GM23338 (cell line): ENCODE measurements at regions not wholly inside any gene's neighbourhood (a gene's known extent, or its start where the extent isn't known, plus 50 kb on each side); places are given as distances from the start of the nearest gene placed in this dataset.

Source experiments
- ATAC-seq: fragments of 200-7000 bp; cut with Tn5 transposase; 3 replicates; pipeline ENCODE4 v1.9.1; 2020
- DNase-seq: peaks from one replicate; pipeline ENCODE4 v3.0.0-alpha.2; 2015; ENCODE audit warnings: low spot score
- H2AFZ ChIP-seq: fragments of 200-600 bp; sonication (generic); 2 replicates; pipeline ENCODE4 v1.8.0; 2016; ENCODE audit warnings: antibody characterized with exemption, mild to moderate bottlenecking, moderate library complexity
- H3F3A ChIP-seq: fragments of 200-600 bp; sonication (generic); replicated peaks from 2 replicates; pipeline ENCODE4 v1.8.0; 2017; ENCODE audit warnings: antibody characterized with exemption, mixed run types, low read depth
- H3K27ac ChIP-seq: fragments of 200-600 bp; sonication (generic); 2 replicates; pipeline ENCODE4 v1.6.1; 2016; ENCODE audit warnings: low read depth
- H3K27me3 ChIP-seq: fragments of 200-600 bp; sonication (generic); 2 replicates; pipeline ENCODE4 v1.8.0; 2016; ENCODE audit warnings: mild to moderate bottlenecking, mixed run types, moderate library complexity; ENCODE audit not compliant: insufficient read depth
- H3K36me3 ChIP-seq: fragments of 200-600 bp; sonication (generic); 2 replicates; pipeline ENCODE4 v1.8.0; 2016; ENCODE audit warnings: mild to moderate bottlenecking; ENCODE audit not compliant: insufficient read depth
- H3K4me1 ChIP-seq: fragments of 200-600 bp; sonication (generic); 2 replicates; pipeline ENCODE4 v1.8.0; 2016; ENCODE audit warnings: mild to moderate bottlenecking, moderate library complexity; ENCODE audit not compliant: insufficient read depth
- H3K4me2 ChIP-seq: fragments of 200-600 bp; sonication (generic); 2 replicates; pipeline ENCODE4 v1.7.1; 2017; ENCODE audit warnings: mixed run types
- H3K4me3 ChIP-seq: fragments of 200-600 bp; sonication (generic); 2 replicates; pipeline ENCODE4 v1.6.1; 2016; ENCODE audit warnings: mixed run types
- H3K79me2 ChIP-seq: fragments of 200-600 bp; sonication (generic); replicated peaks from 2 replicates; pipeline ENCODE4 v1.8.0; 2017; ENCODE audit warnings: mild to moderate bottlenecking; ENCODE audit not compliant: insufficient read depth
- H3K9me2 ChIP-seq: fragments of 200-600 bp; sonication (generic); 2 replicates; pipeline ENCODE4 v1.8.0; 2017; ENCODE audit not compliant: insufficient read depth
- H4K20me1 ChIP-seq: fragments of 200-600 bp; sonication (generic); replicated peaks from 2 replicates; pipeline ENCODE4 v1.8.0; 2017; ENCODE audit warnings: mild to moderate bottlenecking; ENCODE audit not compliant: insufficient read depth
- H3K27ac Mint-ChIP-seq: 2 replicates; pipeline ENCODE4 v1.8.0; 2020; ENCODE audit warnings: inconsistent platforms, mild to moderate bottlenecking, moderate library complexity, mixed read lengths
- H3K27me3 Mint-ChIP-seq: 3 replicates; pipeline ENCODE4 v1.8.0; 2022; ENCODE audit warnings: low read depth, mild to moderate bottlenecking, moderate library complexity, mixed read lengths, inconsistent platforms; ENCODE audit not compliant: insufficient read depth, poor library complexity
- H3K36me3 Mint-ChIP-seq: 3 replicates; pipeline ENCODE4 v1.8.0; 2021; ENCODE audit warnings: low read depth, mild to moderate bottlenecking, inconsistent platforms, moderate library complexity, mixed read lengths
- H3K4me1 Mint-ChIP-seq: 3 replicates; pipeline ENCODE4 v1.8.0; 2020; ENCODE audit warnings: mild to moderate bottlenecking, inconsistent platforms, mixed read lengths
- H3K4me3 Mint-ChIP-seq: 3 replicates; pipeline ENCODE4 v1.8.0; 2021; ENCODE audit warnings: moderate library complexity, mild to moderate bottlenecking, inconsistent platforms, mixed read lengths
- H3K9me3 Mint-ChIP-seq: 3 replicates; pipeline ENCODE4 v1.8.0; 2020; ENCODE audit warnings: moderate library complexity, mild to moderate bottlenecking, inconsistent platforms, mixed read lengths
- CREB1 ChIP-seq: fragments of 250-450 bp; sonication (Bioruptor Pico); IDR thresholded peaks from 2 replicates; pipeline ENCODE4 v1.5.0; 2020; ENCODE audit warnings: low read depth, mild to moderate bottlenecking, moderate library complexity
- ETS1 ChIP-seq: IDR thresholded peaks from 2 replicates; pipeline ENCODE4 v1.6.1; 2016; ENCODE audit warnings: antibody characterized with exemption
- EZH2 ChIP-seq: fragments of 200-600 bp; sonication (generic); IDR thresholded peaks from one replicate; pipeline ENCODE4 v1.8.0; 2017; ENCODE audit warnings: antibody characterized with exemption, mild to moderate bottlenecking, low read depth; ENCODE audit not compliant: unreplicated experiment
- EZH2phosphoT487 ChIP-seq: fragments of 200-600 bp; sonication (generic); IDR thresholded peaks from one replicate; pipeline ENCODE4 v1.8.1; 2018; ENCODE audit warnings: antibody characterized with exemption; ENCODE audit not compliant: unreplicated experiment
- JUNB ChIP-seq: IDR thresholded peaks from one replicate; pipeline ENCODE4 v1.6.1; 2016; ENCODE audit warnings: antibody characterized with exemption; ENCODE audit not compliant: unreplicated experiment
- REST ChIP-seq: IDR thresholded peaks from one replicate; pipeline ENCODE4 v1.6.1; 2018; ENCODE audit warnings: antibody characterized with exemption; ENCODE audit not compliant: unreplicated experiment
- STAT1 ChIP-seq: IDR thresholded peaks from one replicate; pipeline ENCODE4 v1.6.1; 2016; ENCODE audit warnings: antibody characterized with exemption; ENCODE audit not compliant: unreplicated experiment
- ZNF114 ChIP-seq: fragments of 250-450 bp; sonication (Bioruptor Pico); IDR thresholded peaks from 2 replicates; pipeline ENCODE4 v1.5.0; 2020; ENCODE audit warnings: mild to moderate bottlenecking, moderate library complexity
- ZNF331 ChIP-seq: fragments of 250-450 bp; sonication (Bioruptor Pico); IDR thresholded peaks from 2 replicates; pipeline ENCODE4 v1.5.0; 2020; ENCODE audit warnings: low read depth, mild to moderate bottlenecking, moderate library complexity
- TF ChIP-seq, protein P1 (sequence below), 2 experiments: fragments of 200-600 bp in 1 of 2; sonication (generic) in 1 of 2; conservative IDR thresholded peaks; 2 replicates each; pipeline versions ENCODE4 v1.5.1 to v1.6.1; 2016 to 2017; ENCODE audit warnings: antibody characterized with exemption in 2 of 2, low read depth in 2 of 2, mild to moderate bottlenecking in 2 of 2, moderate library complexity in 1 of 2
- TF ChIP-seq, protein P2 (sequence below): fragments of 250-450 bp; sonication (Bioruptor Pico); IDR thresholded peaks from 2 replicates; pipeline ENCODE4 v1.5.0; 2020; ENCODE audit warnings: mild to moderate bottlenecking, moderate library complexity

GRCh38 chr12:46659824-46660223 lies 166.0 kb downstream of the SLC38A4 start (continued):
- no peak for TF ChIP-seq ETS1
- TF ChIP-seq JUNB, result no peak
- no peak for TF ChIP-seq EZH2

GRCh38 chr12:46659032-46659650 lies 166.7 kb downstream of the SLC38A4 start:
- Histone ChIP-seq H3K36me3 (no peaks in the 10 kb centered on the region), H4K20me1 (no peaks in the 10 kb centered on the region), H3K27me3 (no peaks in the 10 kb centered on the region), H3K4me1 (peaks cover 32% of the 10 kb centered on the region), H3K4me3 (no peak overlapping the region), H3K9me2 (no peaks in the 10 kb centered on the region), H3K4me2 (no peak overlapping the region), H3F3A (no peaks in the 10 kb centered on the region), H3K79me2 (no peaks in the 10 kb centered on the region), H3K27ac (no peak overlapping the region), H2AFZ (no peak overlapping the region)
- no peaks in the 10 kb centered on the region for H3K9me3 Mint-ChIP-seq
- H3K27me3 Mint-ChIP-seq, result no peaks in the 10 kb centered on the region
- ATAC-seq (no peak), DNase-seq (no peak)
- H3K4me3 Mint-ChIP-seq, result no peak overlapping the region
- peak overlapping the region; percentile 77 for H3K27ac Mint-ChIP-seq
- H3K36me3 Mint-ChIP-seq, result no peaks in the 10 kb centered on the region; the same call in 2 of the 3 replicates
- peaks cover 32% of the 10 kb centered on the region for H3K4me1 Mint-ChIP-seq
- TF ChIP-seq, protein P1, sequence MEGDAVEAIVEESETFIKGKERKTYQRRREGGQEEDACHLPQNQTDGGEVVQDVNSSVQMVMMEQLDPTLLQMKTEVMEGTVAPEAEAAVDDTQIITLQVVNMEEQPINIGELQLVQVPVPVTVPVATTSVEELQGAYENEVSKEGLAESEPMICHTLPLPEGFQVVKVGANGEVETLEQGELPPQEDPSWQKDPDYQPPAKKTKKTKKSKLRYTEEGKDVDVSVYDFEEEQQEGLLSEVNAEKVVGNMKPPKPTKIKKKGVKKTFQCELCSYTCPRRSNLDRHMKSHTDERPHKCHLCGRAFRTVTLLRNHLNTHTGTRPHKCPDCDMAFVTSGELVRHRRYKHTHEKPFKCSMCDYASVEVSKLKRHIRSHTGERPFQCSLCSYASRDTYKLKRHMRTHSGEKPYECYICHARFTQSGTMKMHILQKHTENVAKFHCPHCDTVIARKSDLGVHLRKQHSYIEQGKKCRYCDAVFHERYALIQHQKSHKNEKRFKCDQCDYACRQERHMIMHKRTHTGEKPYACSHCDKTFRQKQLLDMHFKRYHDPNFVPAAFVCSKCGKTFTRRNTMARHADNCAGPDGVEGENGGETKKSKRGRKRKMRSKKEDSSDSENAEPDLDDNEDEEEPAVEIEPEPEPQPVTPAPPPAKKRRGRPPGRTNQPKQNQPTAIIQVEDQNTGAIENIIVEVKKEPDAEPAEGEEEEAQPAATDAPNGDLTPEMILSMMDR (conservative IDR thresholded peaks at IDR 0.05; ENCODE audit: low read depth in 2 of 2), result no peak
- TF ChIP-seq ZNF331 (CRISPR knock-in tag) (no peak), REST (no peak), EZH2phosphoT487 (no peak), ZNF114 (no peak), JUNB (no peak), CREB1 (CRISPR knock-in tag) (no peak), STAT1 (no peak), ETS1 (no peak)
- TF ChIP-seq, protein P2, sequence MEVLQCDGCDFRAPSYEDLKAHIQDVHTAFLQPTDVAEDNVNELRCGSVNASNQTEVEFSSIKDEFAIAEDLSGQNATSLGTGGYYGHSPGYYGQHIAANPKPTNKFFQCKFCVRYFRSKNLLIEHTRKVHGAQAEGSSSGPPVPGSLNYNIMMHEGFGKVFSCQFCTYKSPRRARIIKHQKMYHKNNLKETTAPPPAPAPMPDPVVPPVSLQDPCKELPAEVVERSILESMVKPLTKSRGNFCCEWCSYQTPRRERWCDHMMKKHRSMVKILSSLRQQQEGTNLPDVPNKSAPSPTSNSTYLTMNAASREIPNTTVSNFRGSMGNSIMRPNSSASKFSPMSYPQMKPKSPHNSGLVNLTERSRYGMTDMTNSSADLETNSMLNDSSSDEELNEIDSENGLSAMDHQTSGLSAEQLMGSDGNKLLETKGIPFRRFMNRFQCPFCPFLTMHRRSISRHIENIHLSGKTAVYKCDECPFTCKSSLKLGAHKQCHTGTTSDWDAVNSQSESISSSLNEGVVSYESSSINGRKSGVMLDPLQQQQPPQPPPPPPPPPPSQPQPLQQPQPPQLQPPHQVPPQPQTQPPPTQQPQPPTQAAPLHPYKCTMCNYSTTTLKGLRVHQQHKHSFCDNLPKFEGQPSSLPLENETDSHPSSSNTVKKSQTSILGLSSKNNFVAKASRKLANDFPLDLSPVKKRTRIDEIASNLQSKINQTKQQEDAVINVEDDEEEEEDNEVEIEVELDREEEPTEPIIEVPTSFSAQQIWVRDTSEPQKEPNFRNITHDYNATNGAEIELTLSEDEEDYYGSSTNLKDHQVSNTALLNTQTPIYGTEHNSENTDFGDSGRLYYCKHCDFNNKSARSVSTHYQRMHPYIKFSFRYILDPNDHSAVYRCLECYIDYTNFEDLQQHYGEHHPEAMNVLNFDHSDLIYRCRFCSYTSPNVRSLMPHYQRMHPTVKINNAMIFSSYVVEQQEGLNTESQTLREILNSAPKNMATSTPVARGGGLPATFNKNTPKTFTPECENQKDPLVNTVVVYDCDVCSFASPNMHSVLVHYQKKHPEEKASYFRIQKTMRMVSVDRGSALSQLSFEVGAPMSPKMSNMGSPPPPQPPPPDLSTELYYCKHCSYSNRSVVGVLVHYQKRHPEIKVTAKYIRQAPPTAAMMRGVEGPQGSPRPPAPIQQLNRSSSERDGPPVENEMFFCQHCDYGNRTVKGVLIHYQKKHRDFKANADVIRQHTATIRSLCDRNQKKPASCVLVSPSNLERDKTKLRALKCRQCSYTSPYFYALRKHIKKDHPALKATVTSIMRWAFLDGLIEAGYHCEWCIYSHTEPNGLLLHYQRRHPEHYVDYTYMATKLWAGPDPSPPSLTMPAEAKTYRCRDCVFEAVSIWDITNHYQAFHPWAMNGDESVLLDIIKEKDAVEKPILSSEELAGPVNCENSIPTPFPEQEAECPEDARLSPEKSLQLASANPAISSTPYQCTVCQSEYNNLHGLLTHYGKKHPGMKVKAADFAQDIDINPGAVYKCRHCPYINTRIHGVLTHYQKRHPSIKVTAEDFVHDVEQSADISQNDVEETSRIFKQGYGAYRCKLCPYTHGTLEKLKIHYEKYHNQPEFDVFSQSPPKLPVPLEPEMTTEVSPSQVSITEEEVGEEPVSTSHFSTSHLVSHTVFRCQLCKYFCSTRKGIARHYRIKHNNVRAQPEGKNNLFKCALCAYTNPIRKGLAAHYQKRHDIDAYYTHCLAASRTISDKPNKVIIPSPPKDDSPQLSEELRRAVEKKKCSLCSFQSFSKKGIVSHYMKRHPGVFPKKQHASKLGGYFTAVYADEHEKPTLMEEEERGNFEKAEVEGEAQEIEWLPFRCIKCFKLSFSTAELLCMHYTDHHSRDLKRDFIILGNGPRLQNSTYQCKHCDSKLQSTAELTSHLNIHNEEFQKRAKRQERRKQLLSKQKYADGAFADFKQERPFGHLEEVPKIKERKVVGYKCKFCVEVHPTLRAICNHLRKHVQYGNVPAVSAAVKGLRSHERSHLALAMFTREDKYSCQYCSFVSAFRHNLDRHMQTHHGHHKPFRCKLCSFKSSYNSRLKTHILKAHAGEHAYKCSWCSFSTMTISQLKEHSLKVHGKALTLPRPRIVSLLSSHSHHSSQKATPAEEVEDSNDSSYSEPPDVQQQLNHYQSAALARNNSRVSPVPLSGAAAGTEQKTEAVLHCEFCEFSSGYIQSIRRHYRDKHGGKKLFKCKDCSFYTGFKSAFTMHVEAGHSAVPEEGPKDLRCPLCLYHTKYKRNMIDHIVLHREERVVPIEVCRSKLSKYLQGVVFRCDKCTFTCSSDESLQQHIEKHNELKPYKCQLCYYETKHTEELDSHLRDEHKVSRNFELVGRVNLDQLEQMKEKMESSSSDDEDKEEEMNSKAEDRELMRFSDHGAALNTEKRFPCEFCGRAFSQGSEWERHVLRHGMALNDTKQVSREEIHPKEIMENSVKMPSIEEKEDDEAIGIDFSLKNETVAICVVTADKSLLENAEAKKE (CRISPR knock-in tag), result no peak
